Type B pancreatic cell (in vitro differentiated cells): ENCODE measurements at regions not wholly inside any gene's neighbourhood (a gene's known extent, or its start where the extent isn't known, plus 50 kb on each side); places are given as distances from the start of the nearest gene placed in this dataset.
A peak's percentile ranks its signal among the peaks of the same experiment; 100 is the strongest.

Experiments
- DNase-seq: peaks from one replicate; pipeline ENCODE4 v3.0.0; 2021; ENCODE audit warnings: mixed read lengths; ENCODE audit not compliant: unreplicated experiment; ENCODE audit errors: extremely low spot score
- H3K27ac Mint-ChIP-seq: 2 replicates; pipeline ENCODE4 v1.8.0; 2021; ENCODE audit warnings: mild to moderate bottlenecking, mixed read lengths
- H3K27me3 Mint-ChIP-seq: 2 replicates; pipeline ENCODE4 v1.8.0; 2021; ENCODE audit warnings: mixed read lengths
- H3K36me3 Mint-ChIP-seq: 2 replicates; pipeline ENCODE4 v1.8.0; 2021; ENCODE audit warnings: mixed read lengths
- H3K4me1 Mint-ChIP-seq: one replicate; pipeline ENCODE4 v1.8.0; 2021; ENCODE audit warnings: mixed read lengths; ENCODE audit not compliant: unreplicated experiment
- H3K4me3 Mint-ChIP-seq: 2 replicates; pipeline ENCODE4 v1.8.0; 2021; ENCODE audit warnings: mild to moderate bottlenecking, mixed read lengths
- H3K9me3 Mint-ChIP-seq: 2 replicates; pipeline ENCODE4 v1.8.0; 2021; ENCODE audit warnings: mixed read lengths
- CTCF ChIP-seq: fragments of 200-600 bp; sonication (generic); conservative IDR thresholded peaks from 2 replicates; pipeline ENCODE4 v1.5.0; 2021; ENCODE audit warnings: antibody characterized with exemption, mild to moderate bottlenecking

DNA sequence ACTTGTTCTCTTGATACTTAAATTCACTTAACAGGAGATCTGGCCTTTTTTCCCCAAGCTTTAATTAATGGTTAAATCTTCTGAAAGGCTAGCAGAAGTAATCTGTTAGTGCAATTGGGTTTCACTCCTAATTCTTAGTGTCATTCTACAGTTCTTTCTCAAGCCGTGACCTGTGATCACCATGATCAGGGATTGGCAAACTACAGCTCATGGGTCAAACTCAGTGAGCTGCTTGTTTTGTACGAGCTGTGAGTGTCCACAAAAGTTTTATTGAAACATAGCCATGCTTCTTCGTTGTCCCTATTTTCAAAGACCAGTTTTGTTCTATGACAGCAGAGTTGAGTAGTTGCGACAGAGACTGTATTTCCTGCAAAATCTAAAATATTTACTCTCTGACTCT is 109.4 kb upstream of the KCNJ15 start:
- Mint-ChIP-seq H3K4me1 (no peaks in the 10 kb centered on the region), H3K27me3 (peaks cover 9% of the 10 kb centered on the region), H3K27ac (no peak overlapping the region), H3K36me3 (no peaks in the 10 kb centered on the region), H3K9me3 (peaks cover 7% of the 10 kb centered on the region), H3K4me3 (no peak overlapping the region)
- no peak for TF ChIP-seq CTCF
- DNase-seq: no peak

GRCh38 chr21:38148046-38148445 is 108.7 kb upstream of the KCNJ15 start:
- no peak overlapping the region for H3K27ac Mint-ChIP-seq
- no peak for DNase-seq
- no peak for TF ChIP-seq CTCF
- peaks cover 10% of the 10 kb centered on the region for H3K27me3 Mint-ChIP-seq
- H3K9me3 Mint-ChIP-seq: peaks cover 7% of the 10 kb centered on the region
- no peak overlapping the region for H3K4me3 Mint-ChIP-seq
- H3K4me1 Mint-ChIP-seq: no peaks in the 10 kb centered on the region
- H3K36me3 Mint-ChIP-seq: no peaks in the 10 kb centered on the region

- no peak overlapping the region for H3K4me3 Mint-ChIP-seq
- H3K4me1 Mint-ChIP-seq: no peaks in the 10 kb centered on the region
- H3K27ac Mint-ChIP-seq: no peak overlapping the region
- no peaks in the 10 kb centered on the region for H3K9me3 Mint-ChIP-seq
- no peak for TF ChIP-seq CTCF
- no peaks in the 10 kb centered on the region for H3K36me3 Mint-ChIP-seq
- peaks cover 18% of the 10 kb centered on the region for H3K27me3 Mint-ChIP-seq
- DNase-seq: no peak
Observed at GRCh38 chr21:38151021-38151645, 105.7 kb upstream of the KCNJ15 start.

- Mint-ChIP-seq H3K27me3 (peaks cover 32% of the 10 kb centered on the region), H3K9me3 (no peaks in the 10 kb centered on the region), H3K4me1 (no peaks in the 10 kb centered on the region), H3K4me3 (no peak overlapping the region), H3K36me3 (no peaks in the 10 kb centered on the region), H3K27ac (no peak overlapping the region)
- DNase-seq: no peak
- TF ChIP-seq CTCF: no peak
Observed at GRCh38 chr21:38156200-38156599, 100.6 kb upstream of the KCNJ15 start.

GRCh38 chr21:38159355-38159754 is 97.4 kb upstream of the KCNJ15 start:
- Mint-ChIP-seq H3K27me3 (peaks cover 29% of the 10 kb centered on the region), H3K27ac (no peak overlapping the region), H3K36me3 (no peaks in the 10 kb centered on the region), H3K9me3 (no peaks in the 10 kb centered on the region), H3K4me1 (no peaks in the 10 kb centered on the region), H3K4me3 (no peak overlapping the region)
- no peak for DNase-seq
- peak; percentile 92 for TF ChIP-seq CTCF
